ENCODE measurements at regions not wholly inside any gene's neighbourhood (a gene's known extent, or its start where the extent isn't known, plus 50 kb on each side); places are given as distances from the start of the nearest gene placed in this dataset.

DNA sequence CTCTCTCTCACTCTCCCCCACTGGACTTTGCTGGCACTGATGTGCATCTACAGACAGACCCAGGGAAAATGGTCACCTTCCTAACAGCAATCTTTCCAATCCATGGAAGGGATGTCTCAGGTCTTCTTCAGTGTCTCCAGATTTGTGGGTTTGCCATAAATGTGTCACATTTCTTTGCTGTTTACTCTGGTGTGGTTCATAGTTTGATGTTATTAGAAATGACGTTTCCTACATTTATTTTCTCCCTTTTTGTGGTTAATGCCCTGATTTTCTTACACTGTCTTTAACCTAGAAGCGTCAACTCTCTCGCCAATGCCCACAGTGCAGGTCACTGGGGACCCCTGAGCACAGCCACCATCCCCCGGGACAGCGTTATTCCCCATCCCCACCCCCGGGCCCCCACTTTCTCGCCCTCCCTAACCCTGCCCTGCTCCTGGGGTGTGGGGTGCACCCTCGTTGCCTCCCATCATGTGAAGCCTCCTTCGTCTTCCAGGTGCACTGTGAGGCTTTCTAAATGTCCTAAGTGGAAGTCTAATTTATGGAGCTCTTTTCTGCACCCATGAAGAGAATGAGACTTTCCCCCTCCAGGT, 86.5 kb downstream of the YTHDF1 start:
- 84% methylated on average over 9 of the region's 9 CpGs for WGBS
- H3K27me3 ChIP-seq (ENCODE audit: control insufficient read depth in 2 of 2, insufficient read depth in 1 of 2, low read length in 1 of 2) = peaks cover 0 to 37% of the 10 kb centered on the region in 2 donors
- H3K4me3 ChIP-seq (ENCODE audit: low read length in 2 of 2) = no peak overlapping the region
- no peaks in the 10 kb centered on the region for H3K9me3 ChIP-seq (ENCODE audit: control insufficient read depth in 2 of 2, insufficient read depth in 1 of 2, low read length in 1 of 2)
- no peaks in the 10 kb centered on the region for H3K4me1 ChIP-seq (ENCODE audit: control insufficient read depth in 2 of 2, insufficient read depth in 2 of 2, low read length in 2 of 2)
- no peaks in the 10 kb centered on the region for H3K36me3 ChIP-seq (ENCODE audit: control insufficient read depth in 2 of 2, insufficient read depth in 2 of 2, low read length in 1 of 2)
- no peak for DNase-seq (ENCODE audit: low read depth in 6 of 9, low spot score in 9 of 9)
- H3K27ac ChIP-seq (ENCODE audit: low read depth in 1 of 2, low read length in 1 of 2) = no peak overlapping the region

DNA sequence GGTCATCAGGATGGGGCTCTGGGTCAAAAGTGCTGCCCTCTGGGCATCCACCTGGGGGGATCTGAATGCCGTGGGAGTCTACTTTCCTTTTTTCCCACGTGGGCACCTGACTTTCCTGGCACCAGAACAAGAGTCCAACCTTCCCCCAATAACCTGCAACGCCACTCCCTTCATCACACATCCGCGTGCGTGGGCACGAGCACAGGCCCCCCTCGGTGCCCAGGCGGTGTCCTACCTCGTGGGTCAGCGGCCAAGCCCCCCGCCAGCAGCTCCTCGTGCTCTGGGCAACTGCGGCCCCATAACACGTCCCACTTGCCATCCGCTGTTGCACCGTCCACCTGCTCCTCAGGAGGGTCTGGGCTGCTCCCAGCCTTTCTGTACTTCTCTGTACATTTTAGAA, 87.0 kb downstream of the YTHDF1 start:
- H3K9me3 ChIP-seq (ENCODE audit: control insufficient read depth in 2 of 2, insufficient read depth in 1 of 2, low read length in 1 of 2) = no peaks in the 10 kb centered on the region
- WGBS = 90% methylated on average over 17 of the region's 17 CpGs
- no peak overlapping the region for H3K4me3 ChIP-seq (ENCODE audit: low read length in 2 of 2)
- peaks cover 0 to 37% of the 10 kb centered on the region in 2 donors for H3K27me3 ChIP-seq (ENCODE audit: control insufficient read depth in 2 of 2, insufficient read depth in 1 of 2, low read length in 1 of 2)
- no peaks in the 10 kb centered on the region for H3K36me3 ChIP-seq (ENCODE audit: control insufficient read depth in 2 of 2, insufficient read depth in 2 of 2, low read length in 1 of 2)
- H3K27ac ChIP-seq (ENCODE audit: low read depth in 1 of 2, low read length in 1 of 2) = no peak overlapping the region
- H3K4me1 ChIP-seq (ENCODE audit: control insufficient read depth in 2 of 2, insufficient read depth in 2 of 2, low read length in 2 of 2) = no peaks in the 10 kb centered on the region
- DNase-seq (ENCODE audit: low read depth in 6 of 9, low spot score in 9 of 9) = no peak

DNA sequence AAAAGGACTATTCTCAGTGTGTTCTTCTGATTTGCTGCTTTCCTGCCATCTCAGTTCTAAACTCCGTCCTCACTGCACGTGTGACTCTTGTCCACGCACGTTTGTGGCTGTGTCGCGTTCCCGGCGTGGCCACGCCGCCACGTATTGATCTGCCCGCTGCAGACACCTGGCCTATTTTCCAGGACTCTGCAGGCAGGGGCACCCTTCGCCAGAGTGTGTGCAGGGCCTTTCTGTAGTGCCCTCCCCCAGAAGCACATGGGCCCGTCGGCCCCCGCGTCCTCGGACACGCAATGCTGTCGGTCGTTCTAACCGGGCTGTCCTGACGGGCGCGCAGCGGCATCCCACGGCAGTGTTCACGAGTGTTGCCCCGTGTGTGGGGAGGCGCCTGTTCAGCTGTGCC, 87.6 kb downstream of the YTHDF1 start:
- WGBS = 96% methylated on average over 30 of the region's 30 CpGs
- Histone ChIP-seq H3K36me3 (ENCODE audit: control insufficient read depth in 2 of 2, insufficient read depth in 2 of 2, low read length in 1 of 2) (no peaks in the 10 kb centered on the region), H3K27ac (ENCODE audit: low read depth in 1 of 2, low read length in 1 of 2) (no peak overlapping the region), H3K27me3 (ENCODE audit: control insufficient read depth in 2 of 2, insufficient read depth in 1 of 2, low read length in 1 of 2) (peaks cover 0 to 37% of the 10 kb centered on the region in 2 donors), H3K4me3 (ENCODE audit: low read length in 2 of 2) (no peak overlapping the region), H3K9me3 (ENCODE audit: control insufficient read depth in 2 of 2, insufficient read depth in 1 of 2, low read length in 1 of 2) (no peaks in the 10 kb centered on the region), H3K4me1 (ENCODE audit: control insufficient read depth in 2 of 2, insufficient read depth in 2 of 2, low read length in 2 of 2) (no peaks in the 10 kb centered on the region)
- DNase-seq (ENCODE audit: low read depth in 6 of 9, low spot score in 9 of 9) = no peak

DNA sequence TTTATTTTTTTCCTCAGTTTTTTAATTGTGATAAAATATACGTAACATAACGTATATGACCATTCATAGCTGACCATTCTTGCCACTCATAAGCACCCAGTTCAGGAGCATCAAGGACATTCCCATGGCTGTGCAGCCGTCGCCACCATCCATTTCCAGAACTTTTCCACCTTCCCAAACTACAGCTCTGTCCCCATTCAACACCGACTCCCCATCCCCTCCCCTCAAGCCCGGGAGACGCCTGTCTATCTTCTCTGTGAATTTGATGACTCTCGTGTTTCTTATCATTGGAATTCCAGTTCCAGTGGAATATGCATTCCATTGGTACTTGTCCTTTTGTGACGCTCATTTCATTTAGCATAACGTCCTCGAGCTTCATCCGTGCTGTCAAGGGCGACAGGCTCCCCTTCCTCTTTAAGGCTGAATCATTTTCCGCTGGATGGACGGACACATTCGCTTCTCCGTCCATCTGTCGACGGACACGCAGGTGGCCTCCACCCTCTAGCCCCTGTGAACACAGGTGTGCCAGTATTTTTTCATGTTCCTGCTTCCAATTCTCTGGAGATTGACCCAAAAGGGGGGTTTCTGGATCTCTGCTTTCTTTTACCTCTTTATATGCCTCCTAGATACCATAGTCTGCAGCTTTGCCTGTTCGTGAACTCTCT, 88.1 kb downstream of the YTHDF1 start:
- H3K36me3 ChIP-seq (ENCODE audit: control insufficient read depth in 2 of 2, insufficient read depth in 2 of 2, low read length in 1 of 2) = no peaks in the 10 kb centered on the region
- H3K9me3 ChIP-seq (ENCODE audit: control insufficient read depth in 2 of 2, insufficient read depth in 1 of 2, low read length in 1 of 2) = no peaks in the 10 kb centered on the region
- H3K27ac ChIP-seq (ENCODE audit: low read depth in 1 of 2, low read length in 1 of 2) = no peak overlapping the region
- H3K4me1 ChIP-seq (ENCODE audit: control insufficient read depth in 2 of 2, insufficient read depth in 2 of 2, low read length in 2 of 2) = no peaks in the 10 kb centered on the region
- WGBS = 89% methylated on average over 21 of the region's 21 CpGs
- no peak overlapping the region for H3K4me3 ChIP-seq (ENCODE audit: low read length in 2 of 2)
- DNase-seq (ENCODE audit: low read depth in 6 of 9, low spot score in 9 of 9) = no peak
- peaks cover 0 to 37% of the 10 kb centered on the region in 2 donors for H3K27me3 ChIP-seq (ENCODE audit: control insufficient read depth in 2 of 2, insufficient read depth in 1 of 2, low read length in 1 of 2)

DNA sequence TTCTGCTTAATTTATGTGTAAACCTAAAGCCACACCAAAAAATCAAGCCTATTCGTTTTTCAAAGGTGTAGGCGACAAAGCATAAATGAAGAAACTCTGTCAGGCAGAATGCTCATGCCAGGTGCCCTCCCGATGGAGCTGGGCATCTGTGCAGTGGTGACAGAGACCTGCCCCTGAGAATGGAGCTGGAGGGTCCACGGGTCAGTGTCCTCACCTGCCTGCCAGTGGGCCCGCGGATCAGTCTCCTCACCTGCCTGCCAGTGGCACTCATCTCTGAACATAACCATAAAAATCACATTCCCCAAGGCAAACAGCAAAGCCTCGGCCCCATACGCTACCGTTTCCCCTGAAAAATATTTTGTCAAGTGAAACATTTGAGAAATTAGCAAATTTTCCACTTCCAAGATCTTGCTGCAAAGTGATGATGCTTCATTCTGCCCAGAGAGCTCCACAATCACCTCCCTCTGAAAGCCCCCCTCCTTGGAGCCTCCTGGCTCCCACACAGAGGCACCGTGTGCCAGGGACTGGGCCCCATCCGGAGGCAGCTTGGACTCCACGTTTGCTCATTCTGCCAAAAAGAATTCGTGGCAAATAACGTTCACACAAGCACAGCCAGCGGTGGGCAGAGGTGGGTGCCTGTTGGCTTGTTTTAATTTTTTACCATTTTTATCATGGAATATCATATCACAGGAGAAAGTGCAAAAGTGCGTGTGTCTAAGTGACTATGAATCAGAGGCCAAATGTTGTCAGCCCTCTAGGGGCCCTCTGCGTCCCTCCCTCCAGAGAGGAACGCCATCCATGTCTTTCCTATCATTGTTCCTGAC, 88.8 kb downstream of the YTHDF1 start:
- Histone ChIP-seq H3K4me3 (ENCODE audit: low read length in 2 of 2) (no peak overlapping the region), H3K4me1 (ENCODE audit: control insufficient read depth in 2 of 2, insufficient read depth in 2 of 2, low read length in 2 of 2) (no peaks in the 10 kb centered on the region), H3K9me3 (ENCODE audit: control insufficient read depth in 2 of 2, insufficient read depth in 1 of 2, low read length in 1 of 2) (no peaks in the 10 kb centered on the region), H3K36me3 (ENCODE audit: control insufficient read depth in 2 of 2, insufficient read depth in 2 of 2, low read length in 1 of 2) (no peaks in the 10 kb centered on the region), H3K27me3 (ENCODE audit: control insufficient read depth in 2 of 2, insufficient read depth in 1 of 2, low read length in 1 of 2) (peaks cover 0 to 37% of the 10 kb centered on the region in 2 donors), H3K27ac (ENCODE audit: low read depth in 1 of 2, low read length in 1 of 2) (no peak overlapping the region)
- DNase-seq (ENCODE audit: low read depth in 6 of 9, low spot score in 9 of 9) = no peak
- 81% methylated on average over 18 of the region's 18 CpGs for WGBS

DNA sequence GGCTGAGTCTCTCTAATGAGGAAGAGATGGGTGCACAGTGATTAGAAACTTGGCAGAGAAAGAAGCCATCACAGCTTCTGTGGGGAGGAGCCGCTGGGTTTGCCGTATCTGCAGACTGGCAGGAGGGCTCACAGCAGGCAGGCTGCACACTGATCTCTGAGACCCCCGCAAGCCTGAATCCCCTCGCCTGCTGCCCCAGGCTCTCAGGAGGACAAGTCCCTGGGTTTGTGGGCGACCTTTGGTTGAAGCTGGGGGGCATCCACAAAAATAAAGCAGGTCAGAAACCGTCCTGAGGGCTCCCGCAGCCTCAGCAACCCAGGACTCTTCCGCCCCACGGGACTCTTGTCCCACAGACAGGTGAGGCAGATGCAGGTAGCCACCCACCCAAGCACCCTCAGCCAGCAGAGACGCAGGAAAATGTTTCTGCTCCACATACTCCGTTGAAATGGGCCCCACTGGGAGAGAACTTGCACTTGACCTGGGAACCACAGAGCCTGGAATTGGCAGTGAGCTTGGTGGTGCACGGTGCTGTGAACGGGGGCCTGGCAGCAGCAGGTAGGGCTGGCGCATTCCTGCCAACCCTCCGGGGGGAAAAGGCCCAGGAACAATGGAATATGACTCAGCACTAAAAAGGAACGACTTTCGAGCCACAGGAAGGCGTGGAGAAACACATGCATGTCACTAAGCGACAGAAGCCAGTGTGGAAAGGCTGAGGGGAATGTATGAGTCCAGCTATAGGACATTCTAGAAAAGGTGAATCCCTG, 89.9 kb downstream of the YTHDF1 start:
- Histone ChIP-seq H3K27me3 (ENCODE audit: control insufficient read depth in 2 of 2, insufficient read depth in 1 of 2, low read length in 1 of 2) (peaks cover 0 to 33% of the 10 kb centered on the region in 2 donors), H3K4me3 (ENCODE audit: low read length in 2 of 2) (no peak overlapping the region), H3K27ac (ENCODE audit: low read depth in 1 of 2, low read length in 1 of 2) (no peak overlapping the region), H3K9me3 (ENCODE audit: control insufficient read depth in 2 of 2, insufficient read depth in 1 of 2, low read length in 1 of 2) (no peaks in the 10 kb centered on the region), H3K36me3 (ENCODE audit: control insufficient read depth in 2 of 2, insufficient read depth in 2 of 2, low read length in 1 of 2) (no peaks in the 10 kb centered on the region), H3K4me1 (ENCODE audit: control insufficient read depth in 2 of 2, insufficient read depth in 2 of 2, low read length in 2 of 2) (no peaks in the 10 kb centered on the region)
- 80% methylated on average over 19 of the region's 19 CpGs for WGBS
- no peak for DNase-seq (ENCODE audit: low read depth in 6 of 9, low spot score in 9 of 9)

DNA sequence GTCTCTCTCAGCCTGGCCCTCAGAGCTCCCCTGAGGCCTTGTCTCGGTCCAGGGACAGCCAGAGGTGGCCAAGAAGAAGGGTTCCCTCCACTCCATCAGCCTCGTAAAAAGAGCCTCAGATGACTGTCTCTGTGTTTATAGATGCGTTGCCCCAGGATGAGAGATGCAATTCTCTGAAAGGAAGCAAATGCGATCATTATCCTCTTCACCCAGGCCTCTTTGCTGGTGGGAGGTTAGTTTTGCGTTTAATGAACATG, 90.4 kb downstream of the YTHDF1 start:
- Histone ChIP-seq H3K4me3 (ENCODE audit: low read length in 2 of 2) (no peak overlapping the region), H3K9me3 (ENCODE audit: control insufficient read depth in 2 of 2, insufficient read depth in 1 of 2, low read length in 1 of 2) (no peaks in the 10 kb centered on the region), H3K36me3 (ENCODE audit: control insufficient read depth in 2 of 2, insufficient read depth in 2 of 2, low read length in 1 of 2) (no peaks in the 10 kb centered on the region), H3K4me1 (ENCODE audit: control insufficient read depth in 2 of 2, insufficient read depth in 2 of 2, low read length in 2 of 2) (no peaks in the 10 kb centered on the region), H3K27ac (ENCODE audit: low read depth in 1 of 2, low read length in 1 of 2) (no peak overlapping the region), H3K27me3 (ENCODE audit: control insufficient read depth in 2 of 2, insufficient read depth in 1 of 2, low read length in 1 of 2) (peaks cover 0 to 27% of the 10 kb centered on the region in 2 donors)
- DNase-seq (ENCODE audit: low read depth in 6 of 9, low spot score in 9 of 9) = no peak
- 73% methylated on average over 5 of the region's 5 CpGs for WGBS

DNA sequence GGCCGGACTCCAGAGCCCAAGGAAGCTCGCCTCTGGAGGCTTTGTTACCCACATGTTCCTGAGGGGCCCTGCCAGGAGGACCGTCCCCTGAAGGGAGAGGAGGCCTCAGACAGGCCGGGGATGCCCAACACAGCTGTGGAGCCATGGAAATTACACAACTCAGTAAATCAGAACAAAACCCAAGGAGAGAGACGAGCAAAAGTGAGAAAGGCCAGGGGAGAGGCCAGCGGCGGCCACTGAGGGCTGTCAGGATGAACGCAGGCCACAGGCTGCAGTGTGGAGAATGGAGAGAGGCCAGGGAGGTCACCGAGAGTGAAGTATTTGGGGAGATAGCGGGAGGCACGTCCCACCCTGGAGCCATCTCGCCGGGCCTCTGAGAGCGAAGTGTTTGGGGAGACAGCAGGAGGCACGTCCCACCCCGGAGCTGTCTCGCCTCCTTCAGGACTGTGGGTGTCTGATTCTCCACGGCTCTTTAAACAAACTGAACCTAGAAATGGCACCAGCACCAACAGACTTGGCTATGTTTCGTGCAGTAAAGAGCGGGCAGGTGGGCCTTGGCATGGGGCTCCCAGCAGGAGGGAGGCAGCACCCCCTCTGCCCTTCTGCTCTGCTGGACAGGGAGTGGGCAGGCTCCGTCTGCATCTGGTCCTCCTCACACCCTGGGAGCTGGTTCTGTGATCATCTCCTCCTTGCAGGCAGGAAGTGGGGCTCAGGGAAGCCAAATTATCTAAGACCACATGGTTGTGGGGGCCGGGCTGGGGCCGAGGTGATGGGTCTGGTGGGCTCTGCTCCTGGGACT, 91.0 kb downstream of the YTHDF1 start:
- no peaks in the 10 kb centered on the region for H3K4me1 ChIP-seq (ENCODE audit: control insufficient read depth in 2 of 2, insufficient read depth in 2 of 2, low read length in 2 of 2)
- 83% methylated on average over 23 of the region's 23 CpGs for WGBS
- no peaks in the 10 kb centered on the region for H3K36me3 ChIP-seq (ENCODE audit: control insufficient read depth in 2 of 2, insufficient read depth in 2 of 2, low read length in 1 of 2)
- no peak for DNase-seq (ENCODE audit: low read depth in 6 of 9, low spot score in 9 of 9)
- H3K27me3 ChIP-seq (ENCODE audit: control insufficient read depth in 2 of 2, insufficient read depth in 1 of 2, low read length in 1 of 2) = peaks cover 0 to 23% of the 10 kb centered on the region in 2 donors
- H3K4me3 ChIP-seq (ENCODE audit: low read length in 2 of 2) = no peak overlapping the region
- no peaks in the 10 kb centered on the region for H3K9me3 ChIP-seq (ENCODE audit: control insufficient read depth in 2 of 2, insufficient read depth in 1 of 2, low read length in 1 of 2)
- no peak overlapping the region for H3K27ac ChIP-seq (ENCODE audit: low read depth in 1 of 2, low read length in 1 of 2)

All from thymus (tissue), 11 donors.